Fibroblast of skin of left biceps (primary cell): ENCODE measurements at regions not wholly inside any gene's neighbourhood (a gene's known extent, or its start where the extent isn't known, plus 50 kb on each side); places are given as distances from the start of the nearest gene placed in this dataset.

ENCODE experiments used
- DNase-seq, 2 experiments: peaks; one replicate each; pipeline ENCODE4 v3.0.0-alpha.2; 2013; ENCODE audit warnings: low read depth in 2 of 2

- no peak for DNase-seq
Measured at GRCh38 chr1:186557147-186557777, 96.3 kb upstream of the PDC start.

GRCh38 chr1:186550832-186551231 lies 89.9 kb upstream of the PDC start:
- no peak for DNase-seq

GRCh38 chr1:186541003-186541402 lies 80.1 kb upstream of the PDC start:
- no peak for DNase-seq

GRCh38 chr1:186540521-186540920 lies 79.6 kb upstream of the PDC start:
- no peak for DNase-seq

GRCh38 chr1:186536273-186536890 lies 75.5 kb upstream of the PDC start:
- DNase-seq = no peak

GRCh38 chr1:186535388-186536133 lies 74.6 kb upstream of the PDC start:
- peak; percentile 96 to 97 for DNase-seq

- DNase-seq = no peak
Measured at GRCh38 chr1:186534401-186534800, 73.5 kb upstream of the PDC start.

- peak in 1 of 2 experiments; percentile 48 for DNase-seq
Measured at GRCh38 chr1:186532466-186532865, 71.6 kb upstream of the PDC start.

- peak in 1 of 2 experiments; percentile 30 for DNase-seq
Measured at GRCh38 chr1:186531561-186532165, 70.7 kb upstream of the PDC start.

GRCh38 chr1:186530109-186530508 lies 69.2 kb upstream of the PDC start:
- no peak for DNase-seq

- DNase-seq = no peak
Measured at GRCh38 chr1:186519982-186520381, 59.1 kb upstream of the PDC start.

GRCh38 chr1:186518822-186519381 lies 58.0 kb upstream of the PDC start:
- DNase-seq = no peak

GRCh38 chr1:186518395-186518794 lies 57.5 kb upstream of the PDC start:
- no peak for DNase-seq

- no peak for DNase-seq
Measured at GRCh38 chr1:186514367-186514766, 53.5 kb upstream of the PDC start.

- DNase-seq = no peak
Measured at GRCh38 chr1:186513526-186513925, 52.6 kb upstream of the PDC start.

- no peak for DNase-seq
Measured at GRCh38 chr1:186512698-186513457, 52.0 kb upstream of the PDC start.

- no peak for DNase-seq
Measured at GRCh38 chr1:186511761-186512637, 51.1 kb upstream of the PDC start.
